GM18519 (cell line): ENCODE measurements at regions not wholly inside any gene's neighbourhood (a gene's known extent, or its start where the extent isn't known, plus 50 kb on each side); places are given as distances from the start of the nearest gene placed in this dataset.
A peak's percentile ranks its signal among the peaks of the same experiment; 100 is the strongest.

ENCODE experiments used
- ATAC-seq: cut with Tn5 transposase; IDR thresholded peaks from one replicate; pipeline ENCODE4 v1.9.1; 2021; ENCODE audit warnings: mild to moderate bottlenecking, moderate library complexity; ENCODE audit not compliant: unreplicated experiment, low FRiP score

GRCh38 chr17:72528683-72529082 lies 407.9 kb downstream of the SOX9 start:
- no peak for ATAC-seq

DNA sequence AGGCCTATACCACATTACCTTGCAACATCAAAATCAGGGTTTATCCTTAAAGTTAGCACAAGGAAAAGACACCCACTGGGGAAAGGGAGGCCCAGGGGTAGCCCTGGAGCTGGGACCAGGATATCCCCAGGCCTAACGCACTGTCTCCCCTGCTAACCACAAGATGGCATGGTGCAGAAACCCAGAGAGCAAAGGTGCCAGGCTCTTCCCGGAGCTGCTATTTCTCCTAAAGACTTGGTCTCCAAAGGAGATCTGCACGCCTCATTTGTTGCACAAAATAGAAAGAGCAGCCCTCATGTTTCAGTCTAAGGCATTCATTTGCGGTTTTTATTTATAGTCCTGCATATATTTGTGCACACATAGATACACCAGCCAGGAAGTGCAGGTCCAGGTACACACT lies 408.6 kb downstream of the SOX9 start:
- no peak for ATAC-seq

GRCh38 chr17:72530454-72530853 lies 409.6 kb downstream of the SOX9 start:
- no peak for ATAC-seq

DNA sequence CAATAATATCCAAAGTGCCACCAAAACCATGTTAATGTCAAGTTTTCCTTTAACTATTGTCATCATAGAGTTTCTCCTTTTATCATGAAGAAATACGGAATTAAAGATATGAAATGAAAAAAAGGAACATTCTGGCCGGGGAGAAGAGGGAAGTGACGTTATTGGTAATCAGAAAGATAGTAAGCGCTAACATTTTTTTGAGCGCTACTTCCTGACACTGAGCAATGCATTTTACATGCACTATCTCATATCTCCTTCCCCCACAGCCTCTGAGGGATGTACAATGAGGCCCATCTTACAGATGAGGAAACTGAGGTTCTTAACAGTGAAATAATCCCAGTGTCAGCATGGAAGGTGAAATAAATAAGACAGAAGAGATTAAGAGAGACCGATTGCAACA lies 410.9 kb downstream of the SOX9 start:
- no peak for ATAC-seq

DNA sequence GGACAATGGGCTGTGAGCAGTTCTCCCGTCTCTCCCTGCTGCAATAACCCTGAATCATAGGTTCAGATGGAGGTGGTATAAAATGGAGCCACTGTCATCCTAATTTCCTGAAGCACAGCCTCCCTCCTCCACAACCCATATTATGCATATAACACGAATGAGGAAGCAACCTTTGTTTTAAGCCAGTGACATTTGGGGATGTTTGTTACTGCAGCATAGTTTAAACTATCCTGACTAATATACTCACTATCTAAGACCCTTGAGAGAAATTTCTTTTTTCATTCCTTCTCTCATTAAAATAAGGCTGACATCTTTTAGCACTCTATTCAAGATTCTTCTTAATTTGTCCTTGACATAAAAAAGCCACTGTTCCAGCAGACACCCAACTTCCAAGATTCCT lies 413.4 kb downstream of the SOX9 start:
- ATAC-seq = no peak

DNA sequence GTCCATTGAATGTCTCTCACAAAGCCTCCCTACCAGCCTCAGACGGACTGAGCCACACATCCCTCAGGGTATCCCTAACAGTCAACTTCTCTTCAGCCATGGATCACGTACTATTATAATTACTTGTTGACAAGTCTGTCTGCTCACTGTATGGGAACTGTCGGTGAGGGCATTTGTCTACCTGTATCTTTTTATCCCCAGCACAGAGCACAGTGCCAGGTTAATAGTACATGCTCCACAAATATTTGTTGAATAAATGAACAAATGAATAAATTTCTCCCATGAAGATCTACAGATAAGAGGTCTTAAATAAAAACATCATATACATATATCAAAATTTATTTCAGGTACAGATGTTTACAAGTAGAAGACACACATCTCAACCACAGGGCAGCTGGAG lies 414.0 kb downstream of the SOX9 start:
- ATAC-seq = no peak

DNA sequence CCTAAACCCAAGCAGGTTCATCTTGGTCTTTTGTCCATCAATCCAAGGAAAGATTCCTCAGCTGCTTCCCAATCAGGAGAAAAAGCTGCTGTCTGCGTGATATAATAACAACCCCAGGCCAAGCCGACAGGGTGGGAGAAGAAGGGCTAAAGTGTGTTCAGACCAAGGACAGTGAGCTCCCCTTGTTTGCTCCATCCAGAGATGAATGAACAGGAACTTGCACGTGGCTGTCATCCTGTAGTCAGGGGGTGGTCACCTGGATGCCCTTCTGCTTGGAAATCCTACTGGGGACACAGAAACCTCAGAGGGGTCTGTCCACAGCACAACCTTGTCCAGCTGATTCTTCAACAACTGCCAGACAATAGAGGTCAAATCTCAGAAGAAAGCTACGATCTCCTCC lies 414.5 kb downstream of the SOX9 start:
- ATAC-seq = no peak

DNA sequence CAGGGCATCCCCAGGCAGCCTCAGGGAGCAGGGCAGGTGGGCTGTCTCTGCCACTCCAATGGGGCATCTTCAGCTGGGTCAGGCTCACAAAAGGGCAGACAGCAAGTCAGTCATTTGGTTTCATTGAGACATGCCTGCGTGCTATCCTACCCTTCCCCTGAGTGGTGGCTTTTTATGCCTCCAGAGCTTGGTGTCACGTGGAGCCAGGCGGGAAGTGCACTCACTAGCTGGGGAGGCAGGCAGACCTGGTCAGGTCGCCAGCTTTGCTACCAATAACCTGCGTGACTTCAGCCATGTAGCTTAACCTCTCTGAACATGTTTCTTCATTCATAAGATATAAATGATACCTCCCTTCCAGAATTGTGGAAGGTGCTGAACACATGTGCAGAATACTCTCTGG lies 415.0 kb downstream of the SOX9 start:
- ATAC-seq = no peak

DNA sequence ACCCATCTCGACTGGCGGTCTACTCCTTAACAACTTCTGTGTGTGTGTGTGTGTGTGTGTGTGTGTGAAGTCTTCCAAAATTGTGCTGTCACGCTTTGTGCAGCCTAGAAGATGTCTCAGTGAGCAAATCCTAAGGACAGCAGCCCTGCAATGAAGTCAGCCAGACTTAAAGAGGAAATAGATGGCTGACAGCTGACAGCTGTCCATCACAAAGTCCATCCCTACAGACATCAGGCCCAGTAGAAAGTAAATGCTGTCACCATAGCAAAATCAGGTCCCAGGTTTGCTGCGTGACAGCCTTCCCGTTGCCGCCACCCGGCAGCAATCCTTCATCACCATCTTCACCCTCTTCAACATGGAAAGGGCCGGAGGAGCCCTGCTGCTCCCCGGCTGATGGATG lies 416.0 kb downstream of the SOX9 start:
- no peak for ATAC-seq

DNA sequence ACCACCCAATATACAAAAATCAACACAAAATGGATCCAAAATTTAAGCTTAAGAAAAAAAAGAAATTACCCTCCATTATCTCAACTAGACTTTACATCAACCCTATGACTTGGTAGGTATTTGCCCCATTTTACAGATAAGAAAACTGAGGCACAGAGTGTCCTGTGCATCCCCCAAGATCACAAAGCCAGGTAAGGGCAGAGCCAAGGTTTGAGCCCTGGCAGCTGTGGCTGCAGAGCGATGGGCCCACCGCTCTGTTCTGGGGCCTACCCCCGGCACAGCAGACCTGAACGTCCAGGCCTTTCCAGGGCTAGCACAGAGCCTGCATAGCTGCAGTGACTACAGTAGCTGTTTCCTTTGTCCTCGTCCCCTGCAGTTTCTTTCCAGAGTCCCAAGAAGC lies 417.6 kb downstream of the SOX9 start:
- no peak for ATAC-seq

DNA sequence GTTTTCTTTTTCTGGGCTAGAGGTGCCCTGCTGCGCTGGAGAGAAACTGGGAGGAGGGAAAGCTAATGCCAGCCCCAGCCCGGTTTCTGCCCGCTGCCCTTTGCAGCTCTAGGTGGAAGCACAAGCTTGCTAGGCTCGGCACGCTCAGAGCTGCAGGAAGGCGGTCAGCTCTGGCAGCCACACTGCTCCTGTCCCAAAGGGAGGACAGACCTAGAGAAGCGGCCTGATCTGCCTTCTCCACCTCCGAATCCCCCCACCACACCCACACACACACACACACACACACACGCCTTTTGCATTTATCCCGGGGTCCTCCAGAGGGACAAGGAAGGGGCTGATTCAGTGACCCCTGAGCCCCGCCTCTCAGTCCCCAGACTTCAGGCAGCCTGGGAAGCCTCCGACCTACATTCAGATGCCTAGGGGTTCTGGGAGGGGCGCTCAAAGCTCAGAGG lies 418.1 kb downstream of the SOX9 start:
- no peak for ATAC-seq

- peak; percentile 70 for ATAC-seq
Observed at GRCh38 chr17:72539981-72540897, 419.4 kb downstream of the SOX9 start.

- ATAC-seq = no peak
Observed at GRCh38 chr17:72542317-72542716, 421.5 kb downstream of the SOX9 start.

DNA sequence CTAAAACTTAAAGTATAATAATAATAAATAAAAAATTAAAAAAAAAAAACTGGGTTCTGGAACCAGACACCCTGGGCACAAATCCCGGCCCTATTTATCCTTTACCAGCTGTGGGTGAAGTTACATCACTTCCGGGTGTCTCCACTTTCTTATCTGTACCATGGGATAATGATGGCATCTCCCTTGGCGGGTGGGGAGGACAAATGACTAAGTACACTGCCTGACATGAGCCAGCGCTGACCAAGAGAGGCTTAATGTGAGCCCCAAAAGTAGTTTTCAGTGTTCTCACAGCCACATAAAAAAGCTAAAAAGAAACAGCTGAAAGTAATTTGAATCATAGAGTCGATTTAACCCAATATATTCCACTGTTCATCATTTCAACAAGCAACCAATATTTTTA lies 424.9 kb downstream of the SOX9 start:
- no peak for ATAC-seq

DNA sequence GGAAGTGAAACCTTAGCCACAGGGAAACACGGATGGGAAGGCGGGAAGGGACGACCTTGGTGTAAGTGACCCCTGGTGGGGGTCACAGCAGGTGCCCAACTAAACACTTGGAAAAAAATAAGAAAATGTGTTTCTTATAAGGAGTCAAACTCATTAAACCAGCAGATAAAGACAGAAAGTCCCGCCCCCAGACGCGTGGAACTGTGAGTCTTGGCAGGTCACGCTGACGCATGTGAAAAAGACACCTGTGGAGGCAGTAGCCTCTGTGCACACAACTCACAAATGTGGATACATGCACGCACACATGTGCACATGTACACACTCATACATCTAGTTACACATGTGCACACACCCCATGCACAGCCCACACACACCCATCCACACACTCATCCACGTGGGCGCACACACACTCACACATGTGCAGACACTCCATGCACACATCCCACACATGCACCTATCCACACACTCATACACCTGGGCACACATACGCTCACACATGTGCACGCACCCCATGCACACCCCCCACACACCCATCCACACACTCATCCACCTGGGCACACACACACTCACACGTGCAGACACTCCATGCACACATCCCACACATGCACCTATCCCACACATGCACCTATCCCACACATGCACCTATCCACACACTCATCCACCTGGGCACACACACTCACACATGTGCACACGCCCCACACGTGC lies 432.4 kb downstream of the SOX9 start:
- ATAC-seq = no peak

DNA sequence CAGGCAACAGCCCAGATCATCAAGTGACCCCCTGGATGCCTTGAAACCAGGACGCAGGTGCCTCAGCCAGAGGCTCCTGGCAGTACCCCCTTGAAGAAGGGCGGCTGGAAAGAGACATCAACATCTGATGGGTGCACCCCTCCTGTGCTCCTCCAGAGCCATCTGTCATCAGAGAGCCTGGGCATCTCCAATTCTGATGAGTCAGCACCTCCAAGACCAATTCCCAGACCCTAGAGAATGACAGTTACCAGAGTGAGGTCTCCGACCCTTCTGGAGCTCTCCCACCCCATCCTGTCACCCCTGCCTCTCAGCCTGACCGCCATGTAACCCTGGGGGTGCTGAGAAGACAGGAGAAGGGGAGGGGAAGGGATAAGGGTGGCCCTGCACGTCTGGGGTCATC lies 433.7 kb downstream of the SOX9 start:
- ATAC-seq = no peak

- no peak for ATAC-seq
Observed at GRCh38 chr17:72555052-72555451, 434.2 kb downstream of the SOX9 start.

DNA sequence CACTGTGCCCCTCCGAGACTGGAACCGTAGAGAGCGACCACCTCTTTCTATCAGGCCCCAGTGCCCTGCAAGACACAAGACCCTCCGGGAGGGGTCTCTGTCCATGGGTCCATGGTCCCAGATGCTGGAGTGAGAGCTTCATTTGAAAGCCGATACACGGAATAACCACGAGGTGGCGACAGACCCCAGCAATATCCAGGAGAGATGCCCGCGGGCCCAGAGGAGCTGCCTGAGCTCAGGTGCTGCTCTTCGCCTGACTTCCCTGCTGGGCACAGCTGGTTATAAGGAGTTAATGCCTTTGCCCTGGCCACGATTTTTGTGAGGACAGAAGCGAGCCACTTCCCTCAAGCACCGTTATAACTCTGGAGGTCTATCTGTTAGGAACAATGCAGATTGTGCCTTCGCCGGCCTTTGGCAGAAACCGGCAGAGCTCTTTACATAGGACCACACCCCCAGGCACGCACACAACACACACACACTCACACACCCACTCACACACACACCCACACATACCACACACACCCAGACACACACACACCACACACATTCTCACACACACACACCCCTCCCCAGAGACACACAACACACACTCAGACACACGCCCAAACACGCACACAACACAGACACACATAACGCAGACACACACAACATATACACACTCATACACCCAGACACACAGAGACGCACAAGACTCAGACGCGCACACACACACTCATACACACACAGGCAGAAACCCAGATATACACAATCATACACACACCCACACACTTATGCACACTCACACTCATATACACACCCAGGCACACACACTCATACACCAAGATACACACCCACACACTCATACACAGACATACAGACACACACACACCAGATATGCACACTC lies 436.4 kb downstream of the SOX9 start:
- ATAC-seq = no peak

GRCh38 chr17:72558971-72559476 lies 438.2 kb downstream of the SOX9 start:
- no peak for ATAC-seq
